ENCODE measurements at regions not wholly inside any gene's neighbourhood (a gene's known extent, or its start where the extent isn't known, plus 50 kb on each side); places are given as distances from the start of the nearest gene placed in this dataset.

DNA sequence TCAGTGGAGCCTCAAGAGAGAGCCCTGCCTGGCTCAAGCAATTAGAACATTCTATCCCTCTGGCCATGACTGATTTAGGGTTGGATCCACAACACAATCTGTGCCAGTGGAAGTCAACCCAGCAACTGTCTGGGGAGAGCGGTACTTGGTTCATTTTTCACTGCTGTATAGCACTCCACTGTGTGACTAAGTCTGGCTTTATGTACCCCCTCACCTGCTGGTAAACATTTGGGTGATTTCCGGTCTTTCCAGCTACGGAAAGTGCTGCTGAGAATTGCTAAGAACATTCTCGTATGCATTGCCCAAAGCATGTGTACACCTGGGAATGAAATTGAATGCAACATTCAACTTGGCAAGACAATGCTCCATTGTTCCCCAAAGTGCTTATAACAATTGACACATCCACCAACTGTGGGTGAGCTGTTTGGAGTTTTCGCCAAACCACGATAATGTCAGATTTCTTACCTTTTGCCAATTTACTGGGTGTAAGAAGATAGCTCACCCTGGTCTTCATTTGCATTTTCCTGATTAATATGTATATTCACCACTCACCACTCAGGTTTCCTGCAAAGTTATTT is 63.5 kb upstream of the MED9 start:
- Histone ChIP-seq H3K9me3 (ENCODE audit: low read length) (peaks cover 19% of the 10 kb centered on the region; the same call in 1 of the 2 replicates), H2AFZ (ENCODE audit: low read length) (no peak overlapping the region), H3K4me2 (ENCODE audit: low read length) (no peak overlapping the region), H3K36me3 (ENCODE audit: insufficient read depth, low read length) (no peaks in the 10 kb centered on the region), H3K27ac (ENCODE audit: low read depth, low read length, poor library complexity, severe bottlenecking) (no peak overlapping the region), H3K79me2 (ENCODE audit: insufficient read depth, low read depth, low read length) (no peaks in the 10 kb centered on the region), H3K9me2 (ENCODE audit: insufficient read depth, low read length) (no peaks in the 10 kb centered on the region), H3K4me3 (ENCODE audit: low read depth, low read length, poor library complexity, severe bottlenecking) (no peak overlapping the region), H3K4me1 (ENCODE audit: insufficient read depth, low read length, poor library complexity, severe bottlenecking) (peaks cover 9% of the 10 kb centered on the region), H4K20me1 (ENCODE audit: insufficient read depth, low read length) (no peaks in the 10 kb centered on the region)
- CTCF ChIA-PET (ENCODE audit: unreplicated experiment), result no interaction called here
- no peak for TF ChIP-seq CTCF (conservative IDR thresholded peaks at IDR 0.05; ENCODE audit: low read length)
- no peak for TF ChIP-seq EZH2phosphoT487 (IDR thresholded peaks at IDR 0.05; ENCODE audit: borderline replicate concordance, low read depth, low read length)
- no peak for DNase-seq (ENCODE audit: low spot score)
- BruUV-seq (replicated peaks), result no TSS peak
- POLR2A ChIA-PET, result interaction anchor here (0.6 kb wide), 1 partner anchor 178 kb away, joined by 3 read pairs; no protein-coding TSS in a partner anchor
- intact Hi-C loops (cut with micrococcal nuclease; ENCODE audit: unreplicated experiment), result no loop called here

DNA sequence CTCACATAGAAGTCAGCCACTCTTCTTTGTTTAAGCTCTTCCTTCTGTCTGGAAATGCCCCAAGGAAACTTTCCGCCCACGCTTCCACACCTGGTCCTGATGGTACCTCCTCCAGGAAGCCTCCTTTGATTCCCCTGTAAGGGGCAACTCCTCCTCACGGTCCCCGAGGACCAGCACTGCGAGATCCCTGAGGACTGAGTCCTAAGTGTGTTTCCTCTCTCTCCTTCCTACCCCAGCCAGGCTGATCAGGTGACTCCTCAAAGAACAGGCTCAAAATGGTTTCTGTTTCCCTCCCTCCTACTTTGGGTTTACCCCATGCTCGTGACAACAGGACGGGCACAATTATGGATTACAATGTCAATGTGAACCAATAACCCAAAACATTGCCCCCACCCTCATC is 63.0 kb upstream of the MED9 start:
- no peak overlapping the region for H3K27ac ChIP-seq (ENCODE audit: low read depth, low read length, poor library complexity, severe bottlenecking)
- H3K79me2 ChIP-seq (ENCODE audit: insufficient read depth, low read depth, low read length), result no peaks in the 10 kb centered on the region
- H3K36me3 ChIP-seq (ENCODE audit: insufficient read depth, low read length), result no peaks in the 10 kb centered on the region
- TF ChIP-seq EZH2phosphoT487 (IDR thresholded peaks at IDR 0.05; ENCODE audit: borderline replicate concordance, low read depth, low read length) (no peak), CTCF (conservative IDR thresholded peaks at IDR 0.05; ENCODE audit: low read length) (no peak)
- ChIA-PET CTCF (ENCODE audit: unreplicated experiment) (no interaction called here), POLR2A (interaction anchor here (0.6 kb wide), 1 partner anchor 178 kb away, joined by 3 read pairs; no protein-coding TSS in a partner anchor)
- H3K4me2 ChIP-seq (ENCODE audit: low read length), result no peak overlapping the region
- H4K20me1 ChIP-seq (ENCODE audit: insufficient read depth, low read length), result no peaks in the 10 kb centered on the region
- no peak for DNase-seq (ENCODE audit: low spot score)
- H3K4me1 ChIP-seq (ENCODE audit: insufficient read depth, low read length, poor library complexity, severe bottlenecking), result peaks cover 9% of the 10 kb centered on the region
- H3K9me3 ChIP-seq (ENCODE audit: low read length), result peaks cover 19% of the 10 kb centered on the region; the same call in 1 of the 2 replicates
- no TSS peak for BruUV-seq (replicated peaks)
- no peak overlapping the region for H3K4me3 ChIP-seq (ENCODE audit: low read depth, low read length, poor library complexity, severe bottlenecking)
- intact Hi-C loops (cut with micrococcal nuclease; ENCODE audit: unreplicated experiment), result no loop called here
- peak overlapping the region; percentile 79; the same call in 1 of the 2 replicates for H2AFZ ChIP-seq (ENCODE audit: low read length)
- no peaks in the 10 kb centered on the region for H3K9me2 ChIP-seq (ENCODE audit: insufficient read depth, low read length)

DNA sequence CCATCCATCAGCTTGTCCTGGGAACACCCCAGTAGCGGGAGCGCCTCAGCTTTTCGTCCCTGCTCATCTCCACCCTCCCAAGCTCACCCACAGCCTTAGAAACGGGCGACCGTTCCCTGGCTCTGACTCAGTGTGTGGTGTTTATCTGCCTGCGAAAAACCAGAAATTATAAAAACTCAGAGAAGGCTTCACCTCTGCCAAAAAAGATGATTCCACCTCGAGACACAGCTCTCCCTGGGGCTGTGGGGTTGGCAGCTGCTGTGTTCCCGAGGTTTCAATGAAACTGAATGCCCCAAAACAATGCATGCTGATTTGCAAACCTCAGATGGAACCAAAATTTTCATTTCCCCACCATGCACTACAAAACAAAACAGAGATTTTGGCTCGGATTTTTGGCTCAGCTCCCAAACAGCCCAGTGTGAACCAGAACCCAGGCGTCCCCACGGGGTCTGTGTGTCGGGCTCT is 62.4 kb upstream of the MED9 start:
- H3K4me3 ChIP-seq (ENCODE audit: low read depth, low read length, poor library complexity, severe bottlenecking), result no peak overlapping the region
- H3K27ac ChIP-seq (ENCODE audit: low read depth, low read length, poor library complexity, severe bottlenecking), result no peak overlapping the region
- H4K20me1 ChIP-seq (ENCODE audit: insufficient read depth, low read length), result no peaks in the 10 kb centered on the region
- H3K4me1 ChIP-seq (ENCODE audit: insufficient read depth, low read length, poor library complexity, severe bottlenecking), result peaks cover 9% of the 10 kb centered on the region
- no TSS peak for BruUV-seq (replicated peaks)
- ChIA-PET CTCF (ENCODE audit: unreplicated experiment) (no interaction called here), POLR2A (no interaction called here)
- H3K9me3 ChIP-seq (ENCODE audit: low read length), result peaks cover 19% of the 10 kb centered on the region; the same call in 1 of the 2 replicates
- no peak overlapping the region for H3K4me2 ChIP-seq (ENCODE audit: low read length)
- H3K36me3 ChIP-seq (ENCODE audit: insufficient read depth, low read length), result no peaks in the 10 kb centered on the region
- TF ChIP-seq CTCF (conservative IDR thresholded peaks at IDR 0.05; ENCODE audit: low read length) (no peak), EZH2phosphoT487 (IDR thresholded peaks at IDR 0.05; ENCODE audit: borderline replicate concordance, low read depth, low read length) (no peak)
- intact Hi-C loops (cut with micrococcal nuclease; ENCODE audit: unreplicated experiment), result no loop called here
- no peaks in the 10 kb centered on the region for H3K9me2 ChIP-seq (ENCODE audit: insufficient read depth, low read length)
- DNase-seq (ENCODE audit: low spot score), result no peak
- no peaks in the 10 kb centered on the region for H3K79me2 ChIP-seq (ENCODE audit: insufficient read depth, low read depth, low read length)
- peak overlapping the region; percentile 79; the same call in 1 of the 2 replicates for H2AFZ ChIP-seq (ENCODE audit: low read length)

Data from OCI-LY7 (cell line).